ENCODE measurements at regions not wholly inside any gene's neighbourhood (a gene's known extent, or its start where the extent isn't known, plus 50 kb on each side); places are given as distances from the start of the nearest gene placed in this dataset.

GRCh38 chr2:238725298-238725697 lies 122.6 kb upstream of the TWIST2 start:
- 64 to 80% methylated on average over 3 to 4 of the region's 4 CpGs for WGBS, 2 donors (ENCODE audit: low coverage in 1 of 2)
- in situ Hi-C loops (cut with MboI; ENCODE audit: low pct_ligation_motif_present in 1 of 4, low pct_unique_long_range_greater_than_20kb in 1 of 4, low sequenced_read_pairs in 3 of 4) (no loop called here), intact Hi-C loops (cut with DNase I; ENCODE audit: low total_unique reads) (no loop called here)
- no peak for DNase-seq
- peaks cover 0 to 34% (median 13%) of the 10 kb centered on the region in 4 donors for H3K4me1 ChIP-seq
- peak overlapping the region; percentile 9 to 64 (median 44) for H3K27ac ChIP-seq
- no peaks in the 10 kb centered on the region for H3K9me3 ChIP-seq
- no peaks in the 10 kb centered on the region for H3K36me3 ChIP-seq
- TF ChIP-seq POLR2AphosphoS5 (IDR thresholded peaks at IDR 0.05): no peak
- no peak for TF ChIP-seq POLR2A (IDR thresholded peaks at IDR 0.05)
- no peak for TF ChIP-seq EP300 (IDR thresholded peaks at IDR 0.05; ENCODE audit: low read depth)
- TF ChIP-seq CTCF (IDR thresholded peaks at IDR 0.05): no peak
- H3K27me3 ChIP-seq: no peaks in the 10 kb centered on the region
- H3K4me3 ChIP-seq: no peak overlapping the region

- DNase-seq: no peak
- Histone ChIP-seq H3K4me1 (peaks cover 0 to 34% (median 13%) of the 10 kb centered on the region in 4 donors), H3K27ac (peak overlapping the region; percentile 51 to 89 (median 80)), H3K4me3 (no peak overlapping the region), H3K27me3 (no peaks in the 10 kb centered on the region), H3K9me3 (no peaks in the 10 kb centered on the region), H3K36me3 (no peaks in the 10 kb centered on the region)
- no peak for TF ChIP-seq CTCF (IDR thresholded peaks at IDR 0.05)
- TF ChIP-seq POLR2AphosphoS5 (IDR thresholded peaks at IDR 0.05): no peak
- no peak for TF ChIP-seq POLR2A (IDR thresholded peaks at IDR 0.05)
- TF ChIP-seq EP300 (IDR thresholded peaks at IDR 0.05; ENCODE audit: low read depth): no peak
- WGBS, 2 donors (ENCODE audit: low coverage in 1 of 2): 44 to 67% methylated on average over 8 to 17 of the region's 17 CpGs
- intact Hi-C loops (cut with DNase I; ENCODE audit: low total_unique reads): no loop called here
- in situ Hi-C loops (cut with MboI; ENCODE audit: low pct_ligation_motif_present in 1 of 4, low pct_unique_long_range_greater_than_20kb in 1 of 4, low sequenced_read_pairs in 3 of 4): no loop called here
Observed at GRCh38 chr2:238726670-238727584, 121.0 kb upstream of the TWIST2 start.

- in situ Hi-C loops (cut with MboI; ENCODE audit: low pct_ligation_motif_present in 1 of 4, low pct_unique_long_range_greater_than_20kb in 1 of 4, low sequenced_read_pairs in 3 of 4) (no loop called here), intact Hi-C loops (cut with DNase I; ENCODE audit: low total_unique reads) (no loop called here)
- Histone ChIP-seq H3K4me1 (peaks cover 0 to 34% (median 13%) of the 10 kb centered on the region in 4 donors), H3K27ac (peak overlapping the region; percentile 78 to 89 (median 81)), H3K36me3 (no peaks in the 10 kb centered on the region), H3K9me3 (no peaks in the 10 kb centered on the region), H3K4me3 (no peak overlapping the region), H3K27me3 (no peaks in the 10 kb centered on the region)
- TF ChIP-seq POLR2AphosphoS5 (IDR thresholded peaks at IDR 0.05) (peak; percentile 69 to 87 (median 87)), CTCF (IDR thresholded peaks at IDR 0.05) (no peak), POLR2A (IDR thresholded peaks at IDR 0.05) (no peak), EP300 (IDR thresholded peaks at IDR 0.05; ENCODE audit: low read depth) (peak; percentile 91)
- WGBS, 2 donors (ENCODE audit: low coverage in 1 of 2): 52 to 55% methylated on average over 5 to 11 of the region's 11 CpGs
- no peak for DNase-seq
Observed at GRCh38 chr2:238727585-238728329, 120.1 kb upstream of the TWIST2 start.

Measured in transverse colon (tissue), 4 donors.